Epithelial cell of esophagus (primary cell): ENCODE measurements at regions not wholly inside any gene's neighbourhood (a gene's known extent, or its start where the extent isn't known, plus 50 kb on each side); places are given as distances from the start of the nearest gene placed in this dataset.

Experiments used
- DNase-seq: peaks from one replicate; pipeline ENCODE4 v3.0.0; 2010; ENCODE audit warnings: low read depth
- H3K4me3 ChIP-seq: 2 replicates; pipeline ENCODE4 v1.5.1; 2011; ENCODE audit warnings: mild to moderate bottlenecking, low read length, control low read depth
- TF ChIP-seq, protein P1 (sequence below): IDR thresholded peaks from 2 replicates; pipeline ENCODE4 v1.5.1; 2011; ENCODE audit warnings: low read depth, mild to moderate bottlenecking, low read length, control low read depth, inconsistent platforms; ENCODE audit not compliant: insufficient read depth; ENCODE audit errors: missing control alignments

DNA sequence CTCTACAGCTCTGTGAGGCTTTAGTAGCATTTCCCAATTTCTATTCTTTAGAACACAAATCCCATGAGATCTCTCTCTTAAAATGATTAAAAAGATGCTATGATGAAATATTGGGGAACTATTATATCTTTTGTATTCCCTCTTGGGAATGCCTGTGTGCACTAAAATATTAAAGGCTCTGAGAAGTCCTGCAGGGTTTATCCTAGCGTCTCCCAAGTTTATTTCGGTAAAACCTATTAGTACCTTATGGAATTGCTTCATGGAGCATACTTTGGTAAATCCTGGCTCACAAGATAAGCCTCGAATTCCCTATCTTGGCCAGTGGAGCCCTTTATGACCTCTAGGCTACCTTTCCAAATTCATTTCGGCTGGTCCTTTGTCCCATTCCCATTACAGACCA is 306.8 kb downstream of the VRK1 start:
- DNase-seq = no peak
- TF ChIP-seq, protein P1, sequence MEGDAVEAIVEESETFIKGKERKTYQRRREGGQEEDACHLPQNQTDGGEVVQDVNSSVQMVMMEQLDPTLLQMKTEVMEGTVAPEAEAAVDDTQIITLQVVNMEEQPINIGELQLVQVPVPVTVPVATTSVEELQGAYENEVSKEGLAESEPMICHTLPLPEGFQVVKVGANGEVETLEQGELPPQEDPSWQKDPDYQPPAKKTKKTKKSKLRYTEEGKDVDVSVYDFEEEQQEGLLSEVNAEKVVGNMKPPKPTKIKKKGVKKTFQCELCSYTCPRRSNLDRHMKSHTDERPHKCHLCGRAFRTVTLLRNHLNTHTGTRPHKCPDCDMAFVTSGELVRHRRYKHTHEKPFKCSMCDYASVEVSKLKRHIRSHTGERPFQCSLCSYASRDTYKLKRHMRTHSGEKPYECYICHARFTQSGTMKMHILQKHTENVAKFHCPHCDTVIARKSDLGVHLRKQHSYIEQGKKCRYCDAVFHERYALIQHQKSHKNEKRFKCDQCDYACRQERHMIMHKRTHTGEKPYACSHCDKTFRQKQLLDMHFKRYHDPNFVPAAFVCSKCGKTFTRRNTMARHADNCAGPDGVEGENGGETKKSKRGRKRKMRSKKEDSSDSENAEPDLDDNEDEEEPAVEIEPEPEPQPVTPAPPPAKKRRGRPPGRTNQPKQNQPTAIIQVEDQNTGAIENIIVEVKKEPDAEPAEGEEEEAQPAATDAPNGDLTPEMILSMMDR = no peak
- H3K4me3 ChIP-seq = no peak overlapping the region

- no peak for DNase-seq
- TF ChIP-seq, protein P1 = no peak
- no peak overlapping the region for H3K4me3 ChIP-seq
Observed at GRCh38 chr14:97106166-97106565, 309.0 kb downstream of the VRK1 start.

GRCh38 chr14:97106609-97107008 is 309.4 kb downstream of the VRK1 start:
- TF ChIP-seq, protein P1 = no peak
- no peak overlapping the region for H3K4me3 ChIP-seq
- no peak for DNase-seq

GRCh38 chr14:97107080-97107479 is 309.9 kb downstream of the VRK1 start:
- DNase-seq = no peak
- no peak overlapping the region for H3K4me3 ChIP-seq
- TF ChIP-seq, protein P1 = no peak

- DNase-seq = no peak
- H3K4me3 ChIP-seq = no peak overlapping the region
- TF ChIP-seq, protein P1 = no peak
Observed at GRCh38 chr14:97107760-97108159, 310.6 kb downstream of the VRK1 start.

GRCh38 chr14:97109234-97109633 is 312.1 kb downstream of the VRK1 start:
- no peak for DNase-seq
- no peak overlapping the region for H3K4me3 ChIP-seq
- TF ChIP-seq, protein P1 = no peak

DNA sequence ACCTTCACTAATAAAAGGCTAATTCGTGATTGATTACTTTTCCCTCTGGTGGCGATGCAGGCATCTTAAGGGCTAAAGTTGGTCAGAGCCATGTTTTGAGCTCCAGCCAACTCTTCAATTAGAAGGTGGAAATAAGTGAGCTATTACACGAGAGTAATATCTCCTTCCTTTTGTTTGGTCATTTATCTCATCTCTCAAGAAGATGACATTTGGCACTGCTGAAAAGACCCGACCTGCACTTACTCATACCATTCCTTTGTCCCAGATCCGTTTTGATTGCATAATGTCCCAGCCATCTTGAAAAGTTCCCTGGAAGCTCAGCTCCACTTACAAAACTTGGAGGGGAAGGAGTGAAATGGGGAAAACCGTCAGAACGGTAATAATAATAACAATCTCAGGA is 316.2 kb downstream of the VRK1 start:
- no peak overlapping the region for H3K4me3 ChIP-seq
- DNase-seq = no peak
- TF ChIP-seq, protein P1 = no peak
